ENCODE measurements at regions not wholly inside any gene's neighbourhood (a gene's known extent, or its start where the extent isn't known, plus 50 kb on each side); places are given as distances from the start of the nearest gene placed in this dataset.

DNA sequence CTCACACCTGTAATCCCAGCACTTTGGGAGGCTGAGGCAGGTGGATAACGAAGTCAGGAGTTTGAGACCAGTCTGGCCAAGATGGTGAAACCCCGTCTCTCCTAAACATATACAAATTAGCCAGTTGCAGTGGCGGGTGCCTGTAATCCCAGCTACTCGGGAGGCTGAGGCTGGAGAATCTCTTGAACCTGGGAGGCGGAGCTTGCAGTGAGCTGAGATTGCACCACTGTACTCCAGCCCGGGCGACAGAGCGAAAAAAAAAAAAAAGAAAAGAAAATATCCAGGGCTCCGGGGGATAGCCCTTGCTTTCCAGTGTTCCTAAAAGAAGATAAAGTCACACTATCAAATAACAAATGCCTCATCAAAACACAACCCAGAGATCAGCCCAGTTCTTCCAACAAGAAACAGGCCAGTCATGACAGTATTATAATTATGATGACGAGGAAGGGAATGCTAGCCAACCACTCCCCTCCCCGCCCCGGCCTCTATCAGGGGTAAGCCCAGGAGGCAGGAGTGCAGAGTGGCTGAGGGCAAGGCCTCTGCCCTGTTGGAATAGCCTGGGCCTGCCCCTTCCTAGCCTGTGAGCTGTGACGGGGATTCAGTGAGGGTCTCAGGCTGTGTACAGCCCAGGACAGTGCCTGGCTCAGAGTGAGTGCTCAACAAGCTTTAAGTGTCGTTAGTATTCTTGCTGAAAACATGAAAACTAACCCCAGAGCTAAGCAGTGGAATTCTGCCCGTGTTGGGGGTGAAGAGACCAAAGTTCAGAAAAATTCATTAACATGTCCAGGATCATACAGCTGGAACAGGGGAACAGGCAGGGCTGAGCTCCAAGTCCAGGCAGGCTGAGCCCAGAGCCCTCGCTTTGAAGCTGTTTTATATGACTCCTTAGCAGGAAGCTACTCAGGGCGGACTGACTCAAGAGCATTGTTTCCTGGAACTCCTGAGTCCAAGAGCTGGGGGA is 54.3 kb downstream of the FAM241B start:
- Histone ChIP-seq H3K4me3 (no peak overlapping the region), H3K4me1 (replicated peaks in 1 of 2) (peaks cover 3% of the 10 kb centered on the region in 2 donors), H3K27ac (no peak overlapping the region)
- in situ Hi-C loops (cut with MboI; ENCODE audit: low pct_unique_long_range_greater_than_20kb in 2 of 9, low sequenced_read_pairs in 9 of 9, unreplicated experiment in 9 of 9) = no loop called here
- WGBS, 10 experiments = 8 to 80% (median 67%) methylated on average over 1 to 13 of the region's 17 CpGs; no CpG with 5 or more reads in 2 of the 10 experiments
- ATAC-seq (replicated peaks in 6 of 8) = peak in 3 of 8 experiments; percentile 90 to 97 (median 97)

DNA sequence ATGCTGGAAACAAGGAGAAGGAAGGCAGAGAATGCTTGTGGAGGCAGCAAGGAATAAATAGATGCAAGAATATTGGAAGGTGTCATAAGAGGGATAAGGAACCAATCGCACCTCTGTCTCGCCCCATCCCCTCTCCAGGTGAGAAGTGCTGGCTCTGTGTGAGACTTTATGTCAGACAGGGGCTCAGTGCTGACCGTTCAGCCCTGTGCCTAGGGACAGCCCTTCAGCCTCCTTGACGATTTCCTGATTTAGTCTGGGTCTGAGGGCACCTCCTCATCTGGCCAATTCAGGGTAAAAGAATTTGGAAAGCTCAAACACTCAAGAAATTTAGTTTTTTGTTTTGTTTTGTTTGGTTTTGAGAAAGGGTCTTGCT is 54.9 kb downstream of the FAM241B start:
- 60 to 100% (median 79%) methylated on average over 1 to 3 of the region's 4 CpGs; no CpG with 5 or more reads in 4 of the 10 experiments for WGBS, 10 experiments
- in situ Hi-C loops (cut with MboI; ENCODE audit: low pct_unique_long_range_greater_than_20kb in 2 of 9, low sequenced_read_pairs in 9 of 9, unreplicated experiment in 9 of 9) = no loop called here
- H3K4me3 ChIP-seq = no peak overlapping the region
- no peak overlapping the region for H3K27ac ChIP-seq
- ATAC-seq (replicated peaks in 6 of 8) = no peak
- H3K4me1 ChIP-seq (replicated peaks in 1 of 2) = peaks cover under 1 to 3% of the 10 kb centered on the region in 2 donors

DNA sequence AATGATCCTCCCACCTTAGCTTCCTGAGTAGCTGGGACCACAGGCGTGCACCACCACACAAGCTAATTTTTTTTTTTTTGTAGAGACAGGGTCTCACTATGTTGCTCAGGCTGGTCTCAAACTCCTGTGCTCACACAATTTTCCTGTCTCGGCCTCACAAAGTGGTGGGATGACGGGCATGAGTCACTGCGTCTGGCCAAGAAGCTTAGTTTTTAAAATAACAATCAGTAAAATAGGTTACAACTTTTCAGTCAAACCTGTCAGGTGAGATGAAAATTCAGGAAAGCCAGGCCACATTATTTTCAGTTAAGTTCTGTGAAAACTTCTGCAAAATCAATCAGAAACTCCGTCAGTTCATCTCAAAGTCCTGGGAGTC is 55.4 kb downstream of the FAM241B start:
- H3K4me3 ChIP-seq = no peak overlapping the region
- ATAC-seq (replicated peaks in 6 of 8) = no peak
- H3K4me1 ChIP-seq (replicated peaks in 1 of 2) = no peaks in the 10 kb centered on the region
- in situ Hi-C loops (cut with MboI; ENCODE audit: low pct_unique_long_range_greater_than_20kb in 2 of 9, low sequenced_read_pairs in 9 of 9, unreplicated experiment in 9 of 9) = no loop called here
- WGBS, 10 experiments = 61 to 100% (median 70%) methylated on average over 1 to 5 of the region's 5 CpGs; no CpG with 5 or more reads in 5 of the 10 experiments
- H3K27ac ChIP-seq = no peak overlapping the region

DNA sequence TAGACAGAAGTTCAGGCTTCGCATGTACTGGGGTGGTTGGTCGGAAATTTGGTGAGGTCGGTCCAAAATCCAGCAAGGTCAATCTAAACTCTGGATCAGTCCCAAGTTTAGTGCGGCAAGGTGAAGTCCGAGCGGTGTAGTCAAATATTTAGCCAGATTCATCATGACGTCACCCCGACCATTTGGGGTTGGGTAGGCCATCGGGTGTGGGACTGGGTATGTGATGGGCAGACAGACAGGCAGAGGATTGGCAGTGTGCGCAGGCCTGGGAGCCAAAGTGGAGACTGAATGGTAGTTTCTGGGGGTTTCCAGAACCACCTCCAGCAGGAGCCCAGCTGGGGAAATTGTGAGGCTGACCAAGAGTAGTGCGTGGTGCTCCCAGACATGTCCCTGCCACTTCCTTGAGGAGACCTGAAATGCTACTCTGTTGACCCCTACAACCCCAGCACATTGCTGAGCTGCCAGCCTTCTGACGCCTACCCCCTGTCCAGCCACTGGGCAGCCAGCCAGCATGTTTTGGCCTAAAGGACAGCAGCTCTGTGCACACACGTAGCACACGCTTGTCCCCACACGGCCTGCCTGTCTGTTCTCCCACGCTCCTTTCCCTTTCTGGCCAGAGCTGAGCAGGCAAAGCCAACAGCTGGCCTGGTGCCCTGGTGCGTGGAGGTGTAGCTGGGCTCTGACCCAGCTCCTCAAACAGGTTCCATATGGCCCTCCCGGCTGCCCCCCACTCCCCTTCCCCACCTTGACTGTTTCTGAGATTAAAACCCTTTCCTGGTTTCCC is 55.9 kb downstream of the FAM241B start:
- in situ Hi-C loops (cut with MboI; ENCODE audit: low pct_unique_long_range_greater_than_20kb in 2 of 9, low sequenced_read_pairs in 9 of 9, unreplicated experiment in 9 of 9) = no loop called here
- H3K4me1 ChIP-seq (replicated peaks in 1 of 2) = no peaks in the 10 kb centered on the region
- 67 to 100% (median 95%) methylated on average over 2 to 8 of the region's 18 CpGs; no CpG with 5 or more reads in 5 of the 10 experiments for whole genome bisulfite sequencing, 10 experiments
- ATAC-seq (replicated peaks in 6 of 8) = peak in 1 of 8 experiments; percentile 68
- H3K27ac ChIP-seq = no peak overlapping the region
- no peak overlapping the region for H3K4me3 ChIP-seq

DNA sequence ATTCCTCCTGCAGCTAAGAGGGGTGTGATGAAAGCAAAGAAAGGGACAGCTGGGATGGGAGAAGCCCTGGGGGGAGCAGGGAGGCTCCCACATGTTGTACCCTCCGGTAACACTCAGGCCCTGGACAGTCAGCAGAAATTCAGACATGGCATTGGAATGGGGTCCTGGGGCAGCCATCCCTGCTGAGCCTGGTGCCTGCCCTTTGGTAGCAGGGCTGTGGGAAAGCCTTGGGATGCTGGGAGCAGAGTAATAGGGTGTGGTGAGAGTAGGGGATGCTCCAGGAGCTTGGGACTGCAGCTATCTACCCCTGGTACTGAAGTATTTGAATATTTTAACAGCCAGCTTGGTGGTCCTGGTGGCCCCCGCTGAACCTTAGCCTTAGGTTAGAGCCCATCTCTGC is 56.8 kb downstream of the FAM241B start:
- in situ Hi-C loops (cut with MboI; ENCODE audit: low pct_unique_long_range_greater_than_20kb in 2 of 9, low sequenced_read_pairs in 9 of 9, unreplicated experiment in 9 of 9) = no loop called here
- Histone ChIP-seq H3K27ac (no peak overlapping the region), H3K4me1 (replicated peaks in 1 of 2) (peaks cover 0 to under 1% of the 10 kb centered on the region in 2 donors), H3K4me3 (no peak overlapping the region)
- WGBS, 10 experiments = 20 to 80% methylated on average over 1 of the region's 2 CpGs; no CpG with 5 or more reads in 8 of the 10 experiments
- no peak for ATAC-seq (replicated peaks in 6 of 8)

DNA sequence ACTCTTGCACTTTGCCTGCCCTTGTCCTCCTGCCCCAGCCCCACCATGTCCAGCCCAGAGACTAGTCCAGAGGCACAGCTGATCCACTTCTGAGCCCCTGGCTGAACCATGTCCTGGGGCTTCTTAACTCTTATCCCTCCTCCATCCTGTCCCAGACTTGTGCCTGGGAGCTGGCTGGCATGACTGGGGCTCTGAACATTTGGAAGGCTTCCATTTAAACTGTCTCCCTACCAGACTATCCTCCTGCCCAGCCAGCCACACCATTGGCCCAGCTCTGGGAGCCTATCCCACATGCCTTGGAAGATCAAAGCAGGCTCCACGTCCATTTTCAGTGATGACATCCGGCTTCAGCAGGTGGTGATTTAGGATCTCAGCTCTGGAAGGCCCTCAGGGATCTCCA is 57.4 kb downstream of the FAM241B start:
- ATAC-seq (replicated peaks in 6 of 8) = no peak
- Histone ChIP-seq H3K4me3 (no peak overlapping the region), H3K27ac (no peak overlapping the region), H3K4me1 (replicated peaks in 1 of 2) (peaks cover 0 to 6% of the 10 kb centered on the region in 2 donors)
- 0 to 60% (median 49%) methylated on average over 1 to 2 of the region's 2 CpGs; no CpG with 5 or more reads in 6 of the 10 experiments for WGBS, 10 experiments
- in situ Hi-C loops (cut with MboI; ENCODE audit: low pct_unique_long_range_greater_than_20kb in 2 of 9, low sequenced_read_pairs in 9 of 9, unreplicated experiment in 9 of 9) = no loop called here

DNA sequence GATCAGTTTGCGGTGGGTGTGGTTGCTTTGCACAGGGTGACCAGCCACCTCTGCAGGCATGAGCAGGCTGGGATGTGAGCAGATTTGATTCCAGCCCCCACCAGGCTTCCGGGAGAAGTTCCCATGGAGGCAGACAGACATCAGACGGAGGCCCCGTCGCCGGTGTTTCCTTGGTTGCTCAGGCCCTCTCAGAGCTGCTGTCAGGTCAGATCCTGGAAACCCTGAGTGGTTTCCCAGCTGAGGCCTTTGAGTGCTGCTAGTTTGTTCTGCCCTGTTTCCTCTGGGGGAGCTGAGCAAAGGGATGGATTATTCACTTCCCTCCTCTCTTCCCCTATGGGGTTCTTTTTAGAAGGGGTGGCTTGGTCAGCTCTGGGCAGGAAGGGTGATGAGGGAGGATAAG is 62.2 kb downstream of the FAM241B start:
- Histone ChIP-seq H3K4me3 (no peak overlapping the region), H3K4me1 (replicated peaks in 1 of 2) (peaks cover 0 to 6% of the 10 kb centered on the region in 2 donors), H3K27ac (no peak overlapping the region)
- in situ Hi-C loops (cut with MboI; ENCODE audit: low pct_unique_long_range_greater_than_20kb in 2 of 9, low sequenced_read_pairs in 9 of 9, unreplicated experiment in 9 of 9) = no loop called here
- peak in 1 of 8 experiments; percentile 82 for ATAC-seq (replicated peaks in 6 of 8)
- WGBS, 10 experiments = 50 to 100% (median 70%) methylated on average over 1 to 6 of the region's 6 CpGs; no CpG with 5 or more reads in 3 of the 10 experiments

DNA sequence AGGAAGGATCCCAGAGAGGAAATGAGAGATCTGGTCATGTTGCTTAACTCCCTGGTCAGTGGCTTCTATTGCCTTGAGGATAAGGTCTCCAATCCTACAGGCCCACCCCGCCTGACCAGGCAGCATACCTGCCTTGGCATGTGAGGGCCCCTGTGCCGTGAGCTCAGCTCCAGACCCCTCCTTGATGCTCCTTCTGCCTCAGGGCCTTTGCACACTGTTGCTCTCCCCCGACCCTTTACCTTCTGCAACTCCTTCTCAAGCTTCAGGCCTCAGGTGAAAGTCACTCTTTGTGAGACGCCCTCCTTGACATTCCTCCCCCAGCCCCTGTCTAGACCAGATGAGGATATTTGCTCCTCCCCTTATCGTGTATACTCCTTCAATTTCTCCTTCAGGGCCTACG is 62.8 kb downstream of the FAM241B start:
- no peak overlapping the region for H3K27ac ChIP-seq
- in situ Hi-C loops (cut with MboI; ENCODE audit: low pct_unique_long_range_greater_than_20kb in 2 of 9, low sequenced_read_pairs in 9 of 9, unreplicated experiment in 9 of 9) = no loop called here
- WGBS, 10 experiments = 60 to 93% (median 83%) methylated on average over 1 to 4 of the region's 6 CpGs; no CpG with 5 or more reads in 3 of the 10 experiments
- H3K4me3 ChIP-seq = no peak overlapping the region
- ATAC-seq (replicated peaks in 6 of 8) = no peak
- peaks cover 0 to 6% of the 10 kb centered on the region in 2 donors for H3K4me1 ChIP-seq (replicated peaks in 1 of 2)

DNA sequence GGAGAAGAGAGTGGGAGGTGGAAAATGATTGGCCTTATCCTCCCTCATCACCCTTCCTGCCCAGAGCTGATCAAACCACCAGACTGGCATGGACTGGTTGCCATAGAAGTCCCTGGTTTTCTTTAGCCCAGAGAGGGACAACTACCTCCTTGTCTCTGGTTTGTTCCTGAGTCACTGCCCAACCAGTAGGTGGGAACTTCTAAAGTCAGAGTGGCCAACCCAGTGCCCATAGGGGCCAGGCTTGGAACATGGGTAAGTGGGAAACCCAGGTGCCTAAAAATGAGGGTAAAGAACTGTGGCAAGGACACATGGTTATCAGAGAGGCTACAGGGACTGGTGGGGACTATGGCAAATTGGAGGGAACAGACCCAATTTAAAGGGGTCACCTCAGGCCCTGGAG is 63.8 kb downstream of the FAM241B start:
- H3K4me3 ChIP-seq = no peak overlapping the region
- ATAC-seq (replicated peaks in 6 of 8) = no peak
- H3K4me1 ChIP-seq (replicated peaks in 1 of 2) = peaks cover 0 to 6% of the 10 kb centered on the region in 2 donors
- in situ Hi-C loops (cut with MboI; ENCODE audit: low pct_unique_long_range_greater_than_20kb in 2 of 9, low sequenced_read_pairs in 9 of 9, unreplicated experiment in 9 of 9) = no loop called here
- no peak overlapping the region for H3K27ac ChIP-seq

DNA sequence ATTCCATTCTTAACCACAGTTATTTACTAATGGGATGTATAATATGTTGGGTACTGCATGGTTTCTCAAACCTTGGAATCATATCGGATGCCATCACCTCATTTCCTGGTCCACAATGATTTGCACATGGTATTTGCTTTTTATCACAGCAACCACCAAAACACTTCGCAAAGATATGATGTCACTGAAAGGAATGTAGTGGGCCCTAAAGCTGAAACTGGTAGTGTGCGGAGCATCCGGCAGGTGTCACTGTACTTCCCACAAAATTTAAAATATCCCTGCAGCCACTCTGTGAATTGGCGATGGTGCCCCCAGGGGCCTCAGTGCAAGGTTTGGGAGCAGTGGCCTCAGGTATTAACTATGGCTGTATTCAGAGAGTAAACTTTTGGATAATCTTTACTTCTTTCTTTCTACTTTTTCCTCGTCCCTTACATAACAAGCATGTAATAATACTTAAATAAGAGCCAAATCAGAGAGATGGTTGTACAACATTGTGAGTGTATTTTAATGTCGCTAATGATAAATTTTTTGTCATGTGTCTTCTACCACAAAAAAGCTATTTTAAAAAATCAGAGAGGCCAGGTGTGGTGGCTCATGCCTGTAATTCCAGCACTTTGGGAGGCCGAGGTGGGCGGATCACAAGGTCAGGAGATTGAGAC is 66.2 kb downstream of the FAM241B start:
- Histone ChIP-seq H3K4me3 (no peak overlapping the region), H3K4me1 (replicated peaks in 1 of 2) (peaks cover 0 to 6% of the 10 kb centered on the region in 2 donors), H3K27ac (no peak overlapping the region)
- in situ Hi-C loops (cut with MboI; ENCODE audit: low pct_unique_long_range_greater_than_20kb in 2 of 9, low sequenced_read_pairs in 9 of 9, unreplicated experiment in 9 of 9) = no loop called here
- peak in 5 of 8 experiments; percentile 41 to 98 (median 98) for ATAC-seq (replicated peaks in 6 of 8)
- WGBS, 10 experiments = 15 to 80% (median 57%) methylated on average over 1 to 8 of the region's 9 CpGs; no CpG with 5 or more reads in 1 of the 10 experiments

DNA sequence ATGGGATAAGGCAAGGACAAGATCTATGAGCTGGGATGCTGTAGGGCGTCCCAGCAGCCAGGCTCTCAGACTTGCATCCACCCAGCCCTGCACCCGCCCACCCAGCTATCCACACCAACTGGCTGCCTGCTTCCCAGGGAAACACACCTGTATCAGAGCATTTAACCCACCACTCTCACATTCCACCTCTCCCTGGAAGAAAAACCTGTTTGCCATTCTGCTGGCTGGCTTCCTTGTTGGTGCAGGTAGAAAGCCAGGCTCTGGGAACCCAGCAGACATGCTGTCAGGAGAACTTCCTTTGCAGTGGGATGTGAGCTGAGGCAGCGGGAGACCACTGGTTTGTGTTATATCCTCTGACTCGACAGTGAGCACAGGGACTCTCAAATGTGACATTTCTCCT is 67.0 kb downstream of the FAM241B start:
- ATAC-seq (replicated peaks in 6 of 8) = no peak
- Histone ChIP-seq H3K27ac (no peak overlapping the region), H3K4me1 (replicated peaks in 1 of 2) (peaks cover 0 to 4% of the 10 kb centered on the region in 2 donors), H3K4me3 (no peak overlapping the region)
- 0 to 100% (median 85%) methylated on average over 1 to 2 of the region's 4 CpGs; no CpG with 5 or more reads in 4 of the 10 experiments for WGBS, 10 experiments
- in situ Hi-C loops (cut with MboI; ENCODE audit: low pct_unique_long_range_greater_than_20kb in 2 of 9, low sequenced_read_pairs in 9 of 9, unreplicated experiment in 9 of 9) = no loop called here

DNA sequence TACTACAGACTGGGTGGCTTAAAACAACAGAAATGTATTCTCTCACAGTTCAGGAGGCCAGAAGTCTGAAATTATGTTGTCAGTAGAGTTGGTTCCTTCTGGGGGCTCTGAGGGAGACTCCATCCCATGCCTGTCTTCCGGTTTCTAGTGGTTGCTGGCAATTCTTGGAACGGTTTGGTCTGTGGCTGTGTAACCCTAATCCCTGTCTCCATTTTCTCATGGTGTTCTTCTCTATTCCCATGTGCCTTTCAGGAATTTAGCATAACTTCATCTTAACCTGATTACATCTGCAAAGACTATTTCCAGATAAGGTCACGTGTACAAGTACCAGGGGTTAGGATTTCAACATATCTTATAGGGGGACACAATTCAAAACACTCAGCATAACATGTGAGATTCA is 73.2 kb downstream of the FAM241B start:
- no peak for ATAC-seq (replicated peaks in 6 of 8)
- H3K4me1 ChIP-seq (replicated peaks in 1 of 2) = no peaks in the 10 kb centered on the region
- 5 to 83% (median 60%) methylated on average over 1 to 3 of the region's 3 CpGs; no CpG with 5 or more reads in 1 of the 10 experiments for WGBS, 10 experiments
- no peak overlapping the region for H3K4me3 ChIP-seq
- H3K27ac ChIP-seq = no peak overlapping the region
- in situ Hi-C loops (cut with MboI; ENCODE audit: low pct_unique_long_range_greater_than_20kb in 2 of 9, low sequenced_read_pairs in 9 of 9, unreplicated experiment in 9 of 9) = no loop called here
